Type B pancreatic cell (in vitro differentiated cells): ENCODE measurements at regions not wholly inside any gene's neighbourhood (a gene's known extent, or its start where the extent isn't known, plus 50 kb on each side); places are given as distances from the start of the nearest gene placed in this dataset.

Source experiments
- DNase-seq: peaks from one replicate; pipeline ENCODE4 v3.0.0; 2021; ENCODE audit warnings: mixed read lengths; ENCODE audit not compliant: unreplicated experiment; ENCODE audit errors: extremely low spot score
- H3K27ac Mint-ChIP-seq: 2 replicates; pipeline ENCODE4 v1.8.0; 2021; ENCODE audit warnings: mild to moderate bottlenecking, mixed read lengths
- H3K27me3 Mint-ChIP-seq: 2 replicates; pipeline ENCODE4 v1.8.0; 2021; ENCODE audit warnings: mixed read lengths
- H3K36me3 Mint-ChIP-seq: 2 replicates; pipeline ENCODE4 v1.8.0; 2021; ENCODE audit warnings: mixed read lengths
- H3K4me1 Mint-ChIP-seq: one replicate; pipeline ENCODE4 v1.8.0; 2021; ENCODE audit warnings: mixed read lengths; ENCODE audit not compliant: unreplicated experiment
- H3K4me3 Mint-ChIP-seq: 2 replicates; pipeline ENCODE4 v1.8.0; 2021; ENCODE audit warnings: mild to moderate bottlenecking, mixed read lengths
- H3K9me3 Mint-ChIP-seq: 2 replicates; pipeline ENCODE4 v1.8.0; 2021; ENCODE audit warnings: mixed read lengths
- TF ChIP-seq, protein P1 (sequence below): fragments of 200-600 bp; sonication (generic); conservative IDR thresholded peaks from 2 replicates; pipeline ENCODE4 v1.5.0; 2021; ENCODE audit warnings: antibody characterized with exemption, mild to moderate bottlenecking

DNA sequence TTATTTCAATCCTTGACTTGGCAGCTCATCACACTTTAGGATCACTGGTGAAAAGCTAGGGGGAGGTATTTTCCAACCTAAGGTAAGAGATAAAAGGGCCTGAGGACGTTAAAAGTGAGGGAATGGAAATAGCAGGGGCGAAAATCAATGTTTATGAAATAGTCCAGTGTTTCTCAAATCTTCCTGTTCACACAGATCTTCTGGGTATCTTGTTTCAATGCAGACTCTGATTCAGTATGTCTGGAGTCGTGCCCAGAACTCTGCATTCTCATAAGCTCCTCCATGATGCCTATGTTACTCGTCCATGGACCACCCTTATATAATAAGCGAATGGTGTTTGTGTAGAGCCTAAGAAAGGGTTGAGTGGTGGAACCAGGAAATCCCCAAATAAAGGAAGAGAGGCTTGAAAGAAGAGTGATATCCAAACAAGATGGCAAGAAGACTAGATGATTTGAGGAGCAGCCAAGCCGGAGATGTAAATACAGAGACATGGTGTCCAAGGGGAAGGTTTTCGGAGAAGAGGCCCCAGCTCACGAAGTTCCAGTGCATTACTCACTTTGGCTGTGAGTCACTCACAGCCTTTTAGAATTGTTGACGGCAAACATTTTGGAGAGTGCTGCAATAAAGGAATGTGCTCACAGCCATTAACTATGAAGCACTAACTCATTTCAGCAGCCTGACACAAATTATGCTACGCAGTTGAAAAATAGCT lies 215.6 kb upstream of the PPARGC1A start:
- TF ChIP-seq, protein P1, sequence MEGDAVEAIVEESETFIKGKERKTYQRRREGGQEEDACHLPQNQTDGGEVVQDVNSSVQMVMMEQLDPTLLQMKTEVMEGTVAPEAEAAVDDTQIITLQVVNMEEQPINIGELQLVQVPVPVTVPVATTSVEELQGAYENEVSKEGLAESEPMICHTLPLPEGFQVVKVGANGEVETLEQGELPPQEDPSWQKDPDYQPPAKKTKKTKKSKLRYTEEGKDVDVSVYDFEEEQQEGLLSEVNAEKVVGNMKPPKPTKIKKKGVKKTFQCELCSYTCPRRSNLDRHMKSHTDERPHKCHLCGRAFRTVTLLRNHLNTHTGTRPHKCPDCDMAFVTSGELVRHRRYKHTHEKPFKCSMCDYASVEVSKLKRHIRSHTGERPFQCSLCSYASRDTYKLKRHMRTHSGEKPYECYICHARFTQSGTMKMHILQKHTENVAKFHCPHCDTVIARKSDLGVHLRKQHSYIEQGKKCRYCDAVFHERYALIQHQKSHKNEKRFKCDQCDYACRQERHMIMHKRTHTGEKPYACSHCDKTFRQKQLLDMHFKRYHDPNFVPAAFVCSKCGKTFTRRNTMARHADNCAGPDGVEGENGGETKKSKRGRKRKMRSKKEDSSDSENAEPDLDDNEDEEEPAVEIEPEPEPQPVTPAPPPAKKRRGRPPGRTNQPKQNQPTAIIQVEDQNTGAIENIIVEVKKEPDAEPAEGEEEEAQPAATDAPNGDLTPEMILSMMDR, result no peak
- Mint-ChIP-seq H3K4me3 (no peak overlapping the region), H3K27me3 (no peaks in the 10 kb centered on the region), H3K4me1 (no peaks in the 10 kb centered on the region), H3K27ac (no peak overlapping the region), H3K36me3 (no peaks in the 10 kb centered on the region), H3K9me3 (no peaks in the 10 kb centered on the region)
- DNase-seq, result no peak

DNA sequence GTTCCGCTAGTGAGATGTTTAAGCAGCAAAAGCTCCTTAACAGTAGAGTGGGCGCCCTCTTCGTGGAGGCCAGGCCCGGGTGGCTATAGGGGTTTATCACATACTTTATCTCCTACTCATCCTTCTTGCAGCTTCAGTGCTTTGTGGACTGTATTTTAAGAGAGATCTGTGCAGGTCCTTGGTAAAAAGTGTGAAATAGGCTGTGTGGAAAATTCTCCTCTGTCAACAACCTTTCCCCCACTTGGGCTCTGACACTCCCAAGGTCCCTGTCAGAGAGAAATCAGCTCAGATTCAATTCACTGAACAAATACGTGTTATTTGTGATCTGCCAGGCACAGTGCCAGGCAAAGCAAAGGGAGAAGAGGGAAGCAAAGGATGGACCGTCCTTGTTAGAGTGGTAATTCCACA lies 214.3 kb upstream of the PPARGC1A start:
- TF ChIP-seq, protein P1, result no peak
- Mint-ChIP-seq H3K36me3 (no peaks in the 10 kb centered on the region), H3K4me3 (no peak overlapping the region), H3K4me1 (no peaks in the 10 kb centered on the region), H3K9me3 (no peaks in the 10 kb centered on the region), H3K27me3 (no peaks in the 10 kb centered on the region), H3K27ac (no peak overlapping the region)
- DNase-seq, result no peak

DNA sequence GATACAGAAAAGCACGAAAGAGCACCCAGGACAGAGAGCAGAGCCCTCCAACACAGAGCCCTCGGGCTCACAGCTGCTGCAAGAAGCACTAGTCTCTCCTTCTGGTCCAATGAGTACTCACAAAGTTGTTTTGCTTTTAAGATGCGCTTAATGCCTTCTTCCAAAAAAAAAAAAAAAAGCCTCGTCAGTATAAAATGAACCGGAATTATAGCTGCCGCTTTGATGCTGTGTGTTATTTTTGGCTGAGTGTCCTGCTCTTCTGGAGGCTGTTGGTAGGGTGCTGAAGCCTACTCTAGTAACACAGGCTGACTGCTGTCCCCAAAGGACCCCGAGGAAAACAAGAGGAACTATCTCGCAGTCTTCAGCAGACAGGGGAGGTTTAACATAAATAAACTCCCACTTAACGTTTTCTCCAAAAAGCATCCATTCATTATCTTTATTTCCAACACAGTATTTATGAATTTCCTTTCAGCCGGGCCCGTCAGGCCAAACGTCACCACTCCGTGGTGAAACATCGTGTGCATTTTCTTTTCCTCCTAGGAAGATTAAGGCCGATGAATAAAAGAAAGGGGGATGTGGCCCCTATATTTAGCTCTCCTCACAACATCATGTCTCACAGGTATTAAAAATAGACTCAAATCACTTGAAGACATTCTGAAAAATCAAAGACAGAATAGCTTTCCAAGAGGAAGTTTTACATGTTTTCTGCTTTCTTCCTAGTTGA lies 213.7 kb upstream of the PPARGC1A start:
- Mint-ChIP-seq H3K4me1 (no peaks in the 10 kb centered on the region), H3K27ac (no peak overlapping the region), H3K4me3 (no peak overlapping the region), H3K36me3 (no peaks in the 10 kb centered on the region), H3K9me3 (no peaks in the 10 kb centered on the region), H3K27me3 (no peaks in the 10 kb centered on the region)
- no peak for DNase-seq
- TF ChIP-seq, protein P1, result no peak

DNA sequence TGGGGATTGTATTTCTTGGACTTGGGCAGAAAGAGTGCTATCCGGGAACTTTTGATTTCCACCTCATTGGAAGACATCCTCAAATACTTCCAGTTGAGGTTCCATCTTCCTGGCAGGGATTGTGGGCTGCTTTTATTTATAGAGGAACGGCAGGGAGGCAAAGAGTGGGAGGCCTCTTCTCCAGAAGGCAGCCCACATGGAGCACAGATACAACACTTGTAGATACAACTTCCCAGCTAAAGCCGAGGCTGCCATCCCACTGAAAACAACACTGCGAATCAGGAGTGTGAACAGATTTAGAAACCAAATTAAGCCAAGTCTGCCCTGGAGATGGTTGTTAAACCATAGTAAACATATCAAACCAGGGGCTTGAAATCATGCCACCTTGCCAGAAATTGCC lies 212.8 kb upstream of the PPARGC1A start:
- no peaks in the 10 kb centered on the region for H3K4me1 Mint-ChIP-seq
- TF ChIP-seq, protein P1, result no peak
- no peak for DNase-seq
- no peaks in the 10 kb centered on the region for H3K9me3 Mint-ChIP-seq
- H3K27ac Mint-ChIP-seq, result no peak overlapping the region
- H3K36me3 Mint-ChIP-seq, result no peaks in the 10 kb centered on the region
- H3K4me3 Mint-ChIP-seq, result no peak overlapping the region
- no peaks in the 10 kb centered on the region for H3K27me3 Mint-ChIP-seq

DNA sequence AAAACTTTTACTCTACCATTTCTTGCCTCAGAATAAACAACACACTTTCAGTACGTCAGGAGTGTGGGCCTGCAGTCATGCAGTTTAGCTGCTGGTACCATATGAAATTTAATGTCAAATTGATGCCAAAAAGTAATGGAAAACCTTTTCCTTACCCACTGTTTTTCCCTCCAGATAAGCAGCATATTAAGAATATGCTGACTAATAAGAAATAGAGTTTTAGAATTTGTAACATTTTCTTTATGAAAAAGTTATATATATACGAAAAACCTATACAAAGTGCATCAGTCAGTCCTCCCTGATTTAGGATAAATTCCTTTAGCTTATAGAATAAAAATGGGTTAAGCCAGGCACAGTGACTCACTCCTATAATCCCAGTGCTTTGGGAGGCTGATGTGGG lies 206.8 kb upstream of the PPARGC1A start:
- no peaks in the 10 kb centered on the region for H3K4me1 Mint-ChIP-seq
- no peaks in the 10 kb centered on the region for H3K27me3 Mint-ChIP-seq
- H3K27ac Mint-ChIP-seq, result no peak overlapping the region
- H3K9me3 Mint-ChIP-seq, result peaks cover 4% of the 10 kb centered on the region
- H3K4me3 Mint-ChIP-seq, result no peak overlapping the region
- TF ChIP-seq, protein P1, result no peak
- no peaks in the 10 kb centered on the region for H3K36me3 Mint-ChIP-seq
- no peak for DNase-seq
